BLaER1 (cell line): ENCODE measurements at regions not wholly inside any gene's neighbourhood (a gene's known extent, or its start where the extent isn't known, plus 50 kb on each side); places are given as distances from the start of the nearest gene placed in this dataset.
"Not testable (repeated sequence)": the region's sequence is repeated elsewhere in the genome, so short reads cannot be mapped to it uniquely, and the experiment has no call there.

ENCODE experiments used
- H3K27ac ChIP-seq: shearing (Covaris generic); formaldehyde crosslinking; 2 replicates; pipeline ENCODE4 v1.8.1; 2022
- H3K27me3 ChIP-seq: shearing (Covaris generic); formaldehyde crosslinking; 2 replicates; pipeline ENCODE4 v1.8.1; 2022
- H3K36me3 ChIP-seq: shearing (Covaris generic); formaldehyde crosslinking; 2 replicates; pipeline ENCODE4 v1.8.1; 2022
- H3K4me1 ChIP-seq: shearing (Covaris generic); formaldehyde crosslinking; 2 replicates; pipeline ENCODE4 v1.8.1; 2022
- H3K4me2 ChIP-seq: shearing (Covaris generic); formaldehyde crosslinking; 2 replicates; pipeline ENCODE4 v1.8.1; 2022
- H3K4me3 ChIP-seq: shearing (Covaris generic); formaldehyde crosslinking; 2 replicates; pipeline ENCODE4 v1.8.1; 2022
- H3K9ac ChIP-seq: shearing (Covaris generic); formaldehyde crosslinking; 2 replicates; pipeline ENCODE4 v1.8.1; 2022
- H3K9me3 ChIP-seq: shearing (Covaris generic); formaldehyde crosslinking; 2 replicates; pipeline ENCODE4 v1.8.1; 2022
- H4K20me1 ChIP-seq: shearing (Covaris generic); formaldehyde crosslinking; 2 replicates; pipeline ENCODE4 v1.8.1; 2022
- Cebpa-rat ChIP-seq: shearing (Covaris generic); IDR thresholded peaks from 2 replicates; pipeline ENCODE4 v1.8.1; 2022

- Histone ChIP-seq H4K20me1 (no peaks in the 10 kb centered on the region), H3K4me1 (peaks cover 8% of the 10 kb centered on the region; the same call in 1 of the 2 replicates), H3K27me3 (no peaks in the 10 kb centered on the region), H3K9me3 (peaks cover 9% of the 10 kb centered on the region; the same call in 1 of the 2 replicates), H3K9ac (no peak overlapping the region), H3K36me3 (no peaks in the 10 kb centered on the region), H3K27ac (no peak overlapping the region), H3K4me2 (no peak overlapping the region), H3K4me3 (no peak overlapping the region)
- TF ChIP-seq Cebpa-rat: no peak
These were observed 80.0 kb upstream of the SLC66A3 start for GRCh38 chr2:11075221-11075620.

- Histone ChIP-seq H3K36me3 (no peaks in the 10 kb centered on the region), H3K4me2 (no peak overlapping the region), H3K27me3 (no peaks in the 10 kb centered on the region), H3K4me3 (no peak overlapping the region), H4K20me1 (no peaks in the 10 kb centered on the region), H3K4me1 (peaks cover 3% of the 10 kb centered on the region; the same call in 1 of the 2 replicates), H3K27ac (no peak overlapping the region), H3K9me3 (no peaks in the 10 kb centered on the region; the same call in 1 of the 2 replicates), H3K9ac (no peak overlapping the region)
- no peak for TF ChIP-seq Cebpa-rat
These were observed 77.9 kb upstream of the SLC66A3 start for GRCh38 chr2:11077411-11077810.

- Histone ChIP-seq H3K36me3 (no peaks in the 10 kb centered on the region), H4K20me1 (no peaks in the 10 kb centered on the region), H3K4me2 (no peak overlapping the region), H3K27me3 (no peaks in the 10 kb centered on the region), H3K4me1 (no peaks in the 10 kb centered on the region), H3K4me3 (no peak overlapping the region), H3K9ac (no peak overlapping the region), H3K27ac (no peak overlapping the region), H3K9me3 (no peaks in the 10 kb centered on the region)
- no peak for TF ChIP-seq Cebpa-rat
These were observed 76.0 kb upstream of the SLC66A3 start for GRCh38 chr2:11079136-11079824.

- H4K20me1 ChIP-seq: no peaks in the 10 kb centered on the region
- H3K9ac ChIP-seq: no peak overlapping the region
- no peaks in the 10 kb centered on the region for H3K4me1 ChIP-seq
- TF ChIP-seq Cebpa-rat: no peak
- no peak overlapping the region for H3K4me2 ChIP-seq
- H3K36me3 ChIP-seq: no peaks in the 10 kb centered on the region
- no peaks in the 10 kb centered on the region for H3K9me3 ChIP-seq
- no peak overlapping the region for H3K4me3 ChIP-seq
- H3K27me3 ChIP-seq: no peaks in the 10 kb centered on the region
- no peak overlapping the region for H3K27ac ChIP-seq
These were observed 74.8 kb upstream of the SLC66A3 start for GRCh38 chr2:11080253-11081115.

- Histone ChIP-seq H4K20me1 (no peaks in the 10 kb centered on the region), H3K9ac (no peak overlapping the region), H3K36me3 (no peaks in the 10 kb centered on the region), H3K4me2 (no peak overlapping the region), H3K9me3 (no peaks in the 10 kb centered on the region), H3K4me1 (no peaks in the 10 kb centered on the region), H3K27me3 (no peaks in the 10 kb centered on the region), H3K4me3 (no peak overlapping the region), H3K27ac (no peak overlapping the region)
- TF ChIP-seq Cebpa-rat: no peak
These were observed 72.4 kb upstream of the SLC66A3 start for GRCh38 chr2:11082880-11083279.

GRCh38 chr2:11088821-11089220 is 66.4 kb upstream of the SLC66A3 start:
- not testable (repeated sequence) for H3K9me3 ChIP-seq, H3K27me3 ChIP-seq, H3K4me2 ChIP-seq, H3K27ac ChIP-seq, H3K36me3 ChIP-seq, H3K4me1 ChIP-seq, H3K4me3 ChIP-seq, H4K20me1 ChIP-seq, H3K9ac ChIP-seq

GRCh38 chr2:11090187-11090586 is 65.1 kb upstream of the SLC66A3 start:
- Histone ChIP-seq H3K27ac (no peak overlapping the region), H3K27me3 (no peaks in the 10 kb centered on the region), H4K20me1 (no peaks in the 10 kb centered on the region), H3K9me3 (no peaks in the 10 kb centered on the region), H3K9ac (no peak overlapping the region), H3K4me3 (no peak overlapping the region), H3K36me3 (no peaks in the 10 kb centered on the region), H3K4me1 (no peaks in the 10 kb centered on the region), H3K4me2 (no peak overlapping the region)
- no peak for TF ChIP-seq Cebpa-rat

GRCh38 chr2:11092701-11093335 is 62.4 kb upstream of the SLC66A3 start:
- no peaks in the 10 kb centered on the region for H3K27me3 ChIP-seq
- no peaks in the 10 kb centered on the region for H3K4me1 ChIP-seq
- H3K4me3 ChIP-seq: no peak overlapping the region
- H4K20me1 ChIP-seq: no peaks in the 10 kb centered on the region
- H3K9me3 ChIP-seq: no peaks in the 10 kb centered on the region
- H3K36me3 ChIP-seq: no peaks in the 10 kb centered on the region
- H3K27ac ChIP-seq: no peak overlapping the region
- no peak overlapping the region for H3K4me2 ChIP-seq
- H3K9ac ChIP-seq: no peak overlapping the region
- TF ChIP-seq Cebpa-rat: no peak

GRCh38 chr2:11093467-11093866 is 61.8 kb upstream of the SLC66A3 start:
- no peak overlapping the region for H3K4me2 ChIP-seq
- H3K9ac ChIP-seq: no peak overlapping the region
- no peak overlapping the region for H3K27ac ChIP-seq
- no peaks in the 10 kb centered on the region for H3K36me3 ChIP-seq
- H4K20me1 ChIP-seq: no peaks in the 10 kb centered on the region
- no peaks in the 10 kb centered on the region for H3K9me3 ChIP-seq
- H3K27me3 ChIP-seq: no peaks in the 10 kb centered on the region
- no peaks in the 10 kb centered on the region for H3K4me1 ChIP-seq
- no peak overlapping the region for H3K4me3 ChIP-seq
- TF ChIP-seq Cebpa-rat: no peak
